Epidermal melanocyte (primary cell): ENCODE measurements at regions not wholly inside any gene's neighbourhood (a gene's known extent, or its start where the extent isn't known, plus 50 kb on each side); places are given as distances from the start of the nearest gene placed in this dataset.
"Not testable (repeated sequence)": the region's sequence is repeated elsewhere in the genome, so short reads cannot be mapped to it uniquely, and the experiment has no call there.

Experiments used
- DNase-seq: peaks from one replicate; pipeline ENCODE4 v3.0.0; 2011; ENCODE audit warnings: low spot score; ENCODE audit not compliant: insufficient read length

DNA sequence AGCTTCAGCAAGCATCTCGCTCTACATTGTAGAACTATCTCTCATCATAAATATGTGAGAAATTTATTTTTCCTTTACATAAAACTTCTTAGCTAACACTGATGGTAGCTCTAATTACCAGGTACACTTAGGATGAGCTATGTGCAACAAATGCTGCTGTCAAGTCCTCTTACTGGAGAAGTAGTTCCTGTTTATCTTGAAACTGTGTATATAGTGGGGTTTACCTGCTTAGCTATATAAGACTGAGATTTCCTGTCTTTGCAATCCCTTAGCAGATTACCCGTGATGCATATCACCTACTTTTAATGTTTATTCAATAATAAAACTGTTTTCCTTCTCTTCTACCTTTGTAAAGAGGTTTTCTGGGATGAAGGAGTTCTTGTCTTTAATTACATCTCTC, 98.0 kb upstream of the USP15 start:
- no peak for DNase-seq

- no peak for DNase-seq
These were observed 96.8 kb upstream of the USP15 start for GRCh38 chr12:62163368-62163767.

DNA sequence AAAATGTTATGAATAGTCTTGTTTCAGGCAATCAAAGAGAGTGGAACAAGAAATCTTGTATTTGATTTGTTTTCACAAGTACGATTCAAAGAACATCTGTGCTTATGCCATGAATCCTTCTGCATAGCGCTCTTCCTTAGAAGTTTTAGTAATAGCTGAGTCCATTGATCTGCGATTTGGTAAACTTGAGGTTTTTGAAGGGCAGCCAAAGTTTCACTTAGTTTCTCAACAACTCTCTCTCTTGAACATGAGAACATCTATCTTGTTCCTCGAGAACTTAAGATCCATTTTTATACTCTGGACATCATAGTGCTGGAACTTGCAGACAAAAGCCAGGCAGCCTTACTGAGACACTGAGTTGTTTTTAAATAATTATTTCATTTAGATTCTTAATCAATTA, 96.2 kb upstream of the USP15 start:
- no peak for DNase-seq

- DNase-seq: peak; percentile 63
These were observed 93.7 kb upstream of the USP15 start for GRCh38 chr12:62166525-62166924.

DNA sequence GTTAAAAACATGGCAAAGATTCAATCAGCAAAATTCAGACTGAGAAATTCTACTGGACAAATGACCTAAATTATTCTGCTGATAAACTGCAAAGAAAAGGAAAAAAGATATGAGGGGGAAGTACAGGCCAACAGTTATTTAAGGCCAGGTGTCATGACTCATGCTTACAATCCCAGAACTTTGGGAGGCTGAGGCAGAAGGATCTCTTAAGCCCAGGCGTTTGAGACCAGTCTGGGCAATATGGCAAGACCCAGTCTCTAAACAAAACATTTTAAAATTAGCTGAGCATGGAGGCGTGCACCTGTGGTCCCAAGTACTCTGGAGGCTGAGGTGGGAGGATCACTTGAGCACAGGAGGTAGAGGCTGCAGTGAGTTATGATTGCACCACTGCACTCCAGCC, 91.8 kb upstream of the USP15 start:
- no peak for DNase-seq

DNA sequence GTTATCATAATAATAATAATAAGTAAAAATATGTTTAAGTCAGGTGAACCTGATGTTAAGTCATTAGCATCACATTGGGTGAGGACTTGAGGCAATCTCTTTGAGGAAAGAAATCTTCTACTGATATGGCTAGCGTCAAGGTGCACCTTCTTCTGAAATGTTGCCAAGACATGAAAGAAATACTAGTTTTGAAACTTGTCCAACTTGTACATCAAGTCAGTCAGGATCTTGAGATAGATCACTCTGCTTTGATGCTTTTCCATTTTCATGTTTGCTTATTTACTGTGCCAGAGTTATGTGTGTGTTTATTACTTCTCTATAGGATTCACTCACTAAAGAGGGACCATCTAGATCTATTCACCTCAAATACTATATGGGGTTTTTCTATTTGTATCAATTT, 90.0 kb upstream of the USP15 start:
- DNase-seq: no peak

DNA sequence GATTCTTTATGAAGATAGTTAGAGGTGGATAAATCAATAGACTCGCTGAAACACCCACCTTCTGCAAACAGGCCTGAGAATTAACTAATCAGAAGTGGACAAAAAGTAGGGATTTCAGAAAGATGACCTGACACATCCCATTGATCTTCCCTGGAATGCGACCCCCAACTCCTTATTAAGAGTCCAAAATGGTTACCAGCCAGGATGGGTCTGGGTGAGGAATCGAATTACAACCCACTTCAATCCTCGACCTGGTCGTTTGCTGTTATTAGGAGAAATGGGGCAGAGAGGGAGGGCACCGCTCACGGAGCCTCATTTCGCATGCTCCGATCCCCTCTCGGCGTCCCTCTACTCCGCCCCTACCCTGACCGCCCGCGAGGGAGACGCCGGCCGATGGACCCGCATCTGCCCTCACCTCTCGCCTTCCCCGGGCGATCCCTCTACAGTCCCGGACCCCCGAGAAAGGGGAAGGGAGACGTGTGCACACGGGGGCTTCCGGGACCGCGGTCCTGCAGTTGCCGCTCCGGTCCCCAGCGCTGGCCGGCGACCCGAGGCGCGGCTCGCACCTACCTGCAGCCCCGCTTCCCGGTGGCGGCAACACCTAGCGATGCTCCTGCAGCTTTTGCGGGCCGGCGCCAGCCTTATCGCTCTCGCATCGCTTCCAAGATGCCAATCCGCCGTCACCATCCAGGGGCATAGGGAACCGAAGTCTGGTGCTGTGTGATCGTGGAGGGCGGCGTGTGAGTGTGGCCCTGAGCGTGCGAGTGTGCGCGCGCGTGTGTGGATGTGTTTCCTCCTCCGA, 69.3 kb upstream of the USP15 start:
- DNase-seq: no peak

DNA sequence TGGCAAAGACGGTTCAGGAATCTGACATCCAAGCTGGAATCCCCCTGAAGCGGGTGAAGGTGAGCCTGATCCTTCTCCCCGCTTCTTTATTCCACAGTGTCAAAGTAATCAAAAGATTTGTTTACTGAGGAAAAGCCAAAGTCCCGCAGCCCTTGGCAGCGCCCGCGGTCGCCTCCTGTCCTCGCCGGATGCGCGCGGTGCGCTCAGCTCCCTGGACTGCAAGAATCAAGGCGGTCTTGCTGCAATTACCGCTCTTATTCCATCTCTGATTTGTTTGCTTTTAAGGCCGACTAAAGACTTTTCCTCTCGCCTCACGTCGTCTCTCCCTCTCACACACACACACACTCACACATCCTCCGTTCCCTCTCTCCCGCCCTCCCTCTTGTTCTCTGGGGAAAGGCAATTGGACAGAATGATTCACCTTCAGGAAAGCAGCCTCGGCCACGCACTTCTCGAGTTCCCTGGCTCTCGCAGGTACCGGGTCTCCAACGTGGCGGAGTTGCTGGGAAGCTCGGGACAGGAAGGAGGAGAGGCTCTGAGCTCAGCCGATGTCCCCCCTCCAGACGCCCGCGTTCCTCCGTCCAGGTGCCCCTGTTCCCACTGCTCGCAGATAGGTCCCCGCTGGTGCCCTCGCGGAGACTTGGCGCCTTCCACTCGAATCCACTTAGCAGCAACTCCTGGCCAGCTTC, 68.6 kb upstream of the USP15 start:
- DNase-seq: no peak

GRCh38 chr12:62192180-62192902, 67.9 kb upstream of the USP15 start:
- peak; percentile 76 for DNase-seq

GRCh38 chr12:62192903-62193250, 67.3 kb upstream of the USP15 start:
- no peak for DNase-seq

GRCh38 chr12:62194031-62194430, 66.2 kb upstream of the USP15 start:
- DNase-seq: no peak

GRCh38 chr12:62194616-62195015, 65.6 kb upstream of the USP15 start:
- no peak for DNase-seq

GRCh38 chr12:62196146-62196545, 64.1 kb upstream of the USP15 start:
- no peak for DNase-seq

DNA sequence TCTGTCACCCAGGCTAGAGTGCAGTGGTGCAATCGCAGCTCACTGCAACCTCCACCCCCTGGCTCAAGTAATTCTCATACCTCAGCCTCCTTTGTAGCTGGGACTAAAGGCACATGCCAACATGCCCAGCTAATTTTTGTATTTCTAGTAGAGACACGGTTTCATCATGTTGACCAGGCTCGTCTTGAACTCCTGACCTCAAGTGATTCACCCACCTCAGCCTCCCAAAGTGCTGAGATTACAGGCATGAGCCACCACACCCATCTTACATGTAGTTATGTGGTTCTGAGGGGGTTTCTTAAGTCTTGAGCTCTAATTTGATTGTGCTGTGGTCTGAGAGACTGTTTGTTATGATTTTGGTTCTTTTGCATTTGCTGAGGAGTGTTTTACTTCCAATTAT, 57.3 kb upstream of the USP15 start:
- not testable (repeated sequence) for DNase-seq

GRCh38 chr12:62205346-62205745, 54.9 kb upstream of the USP15 start:
- no peak for DNase-seq

DNA sequence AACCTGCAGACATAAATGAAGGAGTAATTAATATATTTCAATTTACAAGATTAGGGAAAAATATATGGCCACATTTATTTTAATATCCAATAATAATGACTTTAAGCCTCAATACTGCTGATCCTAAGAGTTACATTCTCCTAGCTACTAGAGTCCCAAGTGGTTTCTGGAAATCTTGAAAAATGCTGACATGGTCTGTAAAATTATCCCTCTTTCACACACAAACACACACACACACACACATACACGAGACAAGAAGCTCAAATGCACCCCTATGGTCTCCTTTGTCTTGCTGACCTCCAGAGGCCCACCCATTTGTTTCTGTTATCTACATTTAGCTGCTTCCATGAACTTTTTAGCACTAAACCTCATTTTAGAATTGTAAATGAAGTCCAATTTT, 53.0 kb upstream of the USP15 start:
- no peak for DNase-seq
